ENCODE measurements at regions not wholly inside any gene's neighbourhood (a gene's known extent, or its start where the extent isn't known, plus 50 kb on each side); places are given as distances from the start of the nearest gene placed in this dataset.

DNA sequence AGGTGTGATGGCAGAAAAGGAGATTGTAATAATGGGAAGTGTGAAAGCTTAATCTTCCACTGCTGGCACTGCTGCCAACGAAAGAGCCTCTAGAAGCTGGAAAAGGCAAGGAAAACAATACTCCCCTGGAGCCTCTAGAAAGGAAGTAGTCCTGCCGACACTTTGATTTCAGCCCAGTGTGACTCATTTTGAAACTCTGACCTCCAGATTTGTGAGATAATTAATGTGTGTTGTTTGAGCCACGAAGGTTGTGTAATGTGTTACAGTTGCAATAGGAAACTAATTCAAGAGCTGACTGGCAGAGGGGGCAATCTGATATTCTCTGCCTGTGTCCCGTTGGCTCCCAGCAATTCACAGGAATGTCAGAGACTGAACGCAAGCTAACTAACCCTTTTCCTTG is 219.2 kb upstream of the UBE2E3 start:
- TF ChIP-seq, protein P1, sequence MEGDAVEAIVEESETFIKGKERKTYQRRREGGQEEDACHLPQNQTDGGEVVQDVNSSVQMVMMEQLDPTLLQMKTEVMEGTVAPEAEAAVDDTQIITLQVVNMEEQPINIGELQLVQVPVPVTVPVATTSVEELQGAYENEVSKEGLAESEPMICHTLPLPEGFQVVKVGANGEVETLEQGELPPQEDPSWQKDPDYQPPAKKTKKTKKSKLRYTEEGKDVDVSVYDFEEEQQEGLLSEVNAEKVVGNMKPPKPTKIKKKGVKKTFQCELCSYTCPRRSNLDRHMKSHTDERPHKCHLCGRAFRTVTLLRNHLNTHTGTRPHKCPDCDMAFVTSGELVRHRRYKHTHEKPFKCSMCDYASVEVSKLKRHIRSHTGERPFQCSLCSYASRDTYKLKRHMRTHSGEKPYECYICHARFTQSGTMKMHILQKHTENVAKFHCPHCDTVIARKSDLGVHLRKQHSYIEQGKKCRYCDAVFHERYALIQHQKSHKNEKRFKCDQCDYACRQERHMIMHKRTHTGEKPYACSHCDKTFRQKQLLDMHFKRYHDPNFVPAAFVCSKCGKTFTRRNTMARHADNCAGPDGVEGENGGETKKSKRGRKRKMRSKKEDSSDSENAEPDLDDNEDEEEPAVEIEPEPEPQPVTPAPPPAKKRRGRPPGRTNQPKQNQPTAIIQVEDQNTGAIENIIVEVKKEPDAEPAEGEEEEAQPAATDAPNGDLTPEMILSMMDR (conservative IDR thresholded peaks at IDR 0.05), result no peak
- TF ChIP-seq ZFX (IDR thresholded peaks at IDR 0.05), result no peak

All from C4-2B (cell line).